ENCODE measurements at regions not wholly inside any gene's neighbourhood (a gene's known extent, or its start where the extent isn't known, plus 50 kb on each side); places are given as distances from the start of the nearest gene placed in this dataset.

DNA sequence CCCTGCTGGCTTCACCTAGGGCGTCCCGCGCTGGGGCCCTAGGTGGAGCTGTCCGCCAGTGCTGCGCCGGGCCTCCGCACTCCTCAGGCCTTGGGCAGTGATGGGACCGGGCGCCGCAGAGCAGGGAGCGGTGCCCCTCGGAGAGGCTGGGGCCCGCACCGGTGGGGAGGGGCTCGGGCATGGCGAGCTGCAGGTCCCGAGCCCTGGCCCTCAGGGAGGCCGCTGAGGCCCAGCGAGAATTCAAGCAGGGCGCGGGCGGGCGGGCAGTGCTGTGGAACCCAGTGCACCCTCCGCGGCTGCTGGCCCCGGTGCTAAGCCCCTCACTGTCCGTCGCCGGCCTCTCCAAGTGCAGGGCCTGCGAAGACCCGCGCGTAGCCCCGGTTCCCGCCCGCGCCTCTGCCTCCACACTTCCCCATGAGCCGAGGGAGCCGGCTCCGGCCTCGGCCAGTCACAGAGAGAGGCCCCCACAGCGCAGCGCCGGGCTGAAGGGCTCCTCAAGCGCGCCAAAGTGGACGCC, 565.1 kb upstream of the NDST4 start:
- Histone ChIP-seq H4K8ac (ENCODE audit: low read depth in 2 of 2, low read length in 2 of 2) (no peak overlapping the region), H3K36me3 (ENCODE audit: control insufficient read depth, insufficient read depth, low read length) (no peaks in the 10 kb centered on the region), H2AFZ (replicated peaks; ENCODE audit: low read length, poor library complexity) (no peak overlapping the region), H4K5ac (ENCODE audit: low read depth, low read length) (no peak overlapping the region), H2BK15ac (ENCODE audit: low read depth, low read length) (no peak overlapping the region), H2BK20ac (ENCODE audit: low read depth, low read length) (no peak overlapping the region), H3K14ac (replicated peaks; ENCODE audit: low read depth, low read length) (no peak overlapping the region), H3K56ac (ENCODE audit: extremely low read depth, insufficient read depth, low read length) (no peak overlapping the region), H3K18ac (ENCODE audit: low read depth, low read length) (no peak overlapping the region), H3K9me3 (ENCODE audit: control insufficient read depth, insufficient read depth, low read length) (peaks cover 3% of the 10 kb centered on the region; the same call in 1 of the 2 replicates), H3K9ac (ENCODE audit: low read depth, low read length) (no peak overlapping the region), H2BK5ac (ENCODE audit: low read depth, low read length, poor library complexity, severe bottlenecking) (no peak overlapping the region), H3K27ac (ENCODE audit: insufficient read depth, low read length) (no peak overlapping the region), H2AK9ac (replicated peaks; ENCODE audit: low read depth, low read length, poor library complexity) (no peak overlapping the region), H3K79me1 (ENCODE audit: low read depth in 1 of 2, low read length in 2 of 2) (no peaks in the 10 kb centered on the region), H3K9me1 (ENCODE audit: insufficient read depth, low read length) (no peaks in the 10 kb centered on the region), H3K4ac (ENCODE audit: low read depth, low read length) (no peak overlapping the region), H3K4me3 (ENCODE audit: insufficient read depth, low read depth, low read length) (no peak overlapping the region), H3K4me1 (ENCODE audit: control insufficient read depth, insufficient read depth, low read length) (no peaks in the 10 kb centered on the region), H3K27me3 (ENCODE audit: control insufficient read depth, insufficient read depth, low read length) (no peaks in the 10 kb centered on the region), H4K91ac (ENCODE audit: insufficient read depth, low read depth, low read length) (no peak overlapping the region), H3K23ac (ENCODE audit: low read depth, low read length) (no peak overlapping the region), H2BK120ac (ENCODE audit: low read depth, low read length) (no peak overlapping the region), H2AK5ac (ENCODE audit: low read depth, low read length) (no peak overlapping the region), H4K20me1 (ENCODE audit: insufficient read depth, low read length) (no peaks in the 10 kb centered on the region), H3K4me2 (ENCODE audit: low read depth, low read length) (no peak overlapping the region)
- 86% methylated on average over 26 of the region's 47 CpGs; no CpG with 5 or more reads in 1 of the 2 experiments for WGBS, 2 experiments (ENCODE audit: extremely low coverage in 2 of 2, insufficient read length in 1 of 2)
- no peak for TF ChIP-seq POLR2A (IDR thresholded peaks at IDR 0.05; ENCODE audit: low read depth, low read length)
- TF ChIP-seq, protein P1, sequence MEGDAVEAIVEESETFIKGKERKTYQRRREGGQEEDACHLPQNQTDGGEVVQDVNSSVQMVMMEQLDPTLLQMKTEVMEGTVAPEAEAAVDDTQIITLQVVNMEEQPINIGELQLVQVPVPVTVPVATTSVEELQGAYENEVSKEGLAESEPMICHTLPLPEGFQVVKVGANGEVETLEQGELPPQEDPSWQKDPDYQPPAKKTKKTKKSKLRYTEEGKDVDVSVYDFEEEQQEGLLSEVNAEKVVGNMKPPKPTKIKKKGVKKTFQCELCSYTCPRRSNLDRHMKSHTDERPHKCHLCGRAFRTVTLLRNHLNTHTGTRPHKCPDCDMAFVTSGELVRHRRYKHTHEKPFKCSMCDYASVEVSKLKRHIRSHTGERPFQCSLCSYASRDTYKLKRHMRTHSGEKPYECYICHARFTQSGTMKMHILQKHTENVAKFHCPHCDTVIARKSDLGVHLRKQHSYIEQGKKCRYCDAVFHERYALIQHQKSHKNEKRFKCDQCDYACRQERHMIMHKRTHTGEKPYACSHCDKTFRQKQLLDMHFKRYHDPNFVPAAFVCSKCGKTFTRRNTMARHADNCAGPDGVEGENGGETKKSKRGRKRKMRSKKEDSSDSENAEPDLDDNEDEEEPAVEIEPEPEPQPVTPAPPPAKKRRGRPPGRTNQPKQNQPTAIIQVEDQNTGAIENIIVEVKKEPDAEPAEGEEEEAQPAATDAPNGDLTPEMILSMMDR (conservative IDR thresholded peaks at IDR 0.05; ENCODE audit: low read depth, low read length), result no peak
- TF ChIP-seq NFE2L2 (IDR thresholded peaks at IDR 0.05; ENCODE audit: low read depth, low read length), result no peak
- no peak for TF ChIP-seq FOS (IDR thresholded peaks at IDR 0.05; ENCODE audit: low read depth, low read length)
- TF ChIP-seq CEBPB (IDR thresholded peaks at IDR 0.05; ENCODE audit: low read depth, low read length), result no peak
- no peak for TF ChIP-seq RCOR1 (IDR thresholded peaks at IDR 0.05; ENCODE audit: insufficient replicate concordance, low read length)
- no peak for TF ChIP-seq SMC3 (IDR thresholded peaks at IDR 0.05; ENCODE audit: low read depth, low read length)
- TF ChIP-seq BHLHE40 (IDR thresholded peaks at IDR 0.05; ENCODE audit: low read depth, low read length), result no peak
- TF ChIP-seq, protein P2, sequence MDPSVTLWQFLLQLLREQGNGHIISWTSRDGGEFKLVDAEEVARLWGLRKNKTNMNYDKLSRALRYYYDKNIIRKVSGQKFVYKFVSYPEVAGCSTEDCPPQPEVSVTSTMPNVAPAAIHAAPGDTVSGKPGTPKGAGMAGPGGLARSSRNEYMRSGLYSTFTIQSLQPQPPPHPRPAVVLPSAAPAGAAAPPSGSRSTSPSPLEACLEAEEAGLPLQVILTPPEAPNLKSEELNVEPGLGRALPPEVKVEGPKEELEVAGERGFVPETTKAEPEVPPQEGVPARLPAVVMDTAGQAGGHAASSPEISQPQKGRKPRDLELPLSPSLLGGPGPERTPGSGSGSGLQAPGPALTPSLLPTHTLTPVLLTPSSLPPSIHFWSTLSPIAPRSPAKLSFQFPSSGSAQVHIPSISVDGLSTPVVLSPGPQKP (IDR thresholded peaks at IDR 0.05; ENCODE audit: borderline replicate concordance, low read depth, low read length), result no peak
- no TSS peak for BruUV-seq (replicated peaks)
- dilution Hi-C loops (cut with HindIII; ENCODE audit: low sequenced_read_pairs, unreplicated experiment), result no loop called here
- ChIA-PET POLR2A (ENCODE audit: unreplicated experiment) (no interaction called here), CTCF (no interaction called here)
- intact Hi-C loops (cut with micrococcal nuclease), result no loop called here
- ATAC-seq (ENCODE audit: low read depth) (no peak), DNase-seq (no peak)
- in situ Hi-C loops (cut with MboI; ENCODE audit: low sequenced_read_pairs), result no loop called here

Measured in IMR-90 (cell line).